H9 (cell line): ENCODE measurements at regions not wholly inside any gene's neighbourhood (a gene's known extent, or its start where the extent isn't known, plus 50 kb on each side); places are given as distances from the start of the nearest gene placed in this dataset.

Source experiments
- DNase-seq: peaks from one replicate; pipeline ENCODE4 v3.0.0-alpha.2; 2017
- H2AFZ ChIP-seq: one replicate; pipeline ENCODE4 v1.6.1; 2013; ENCODE audit warnings: mild to moderate bottlenecking, low read length, control low read depth, moderate library complexity
- H2AK5ac ChIP-seq: 2 replicates; pipeline ENCODE4 v1.6.1; 2013; ENCODE audit warnings: low read length, control low read depth, mixed read lengths; ENCODE audit not compliant: insufficient read length
- H2BK120ac ChIP-seq: one replicate; pipeline ENCODE4 v1.6.1; 2013; ENCODE audit warnings: low read depth, mild to moderate bottlenecking, low read length, control low read depth, inconsistent platforms; ENCODE audit not compliant: poor library complexity, severe bottlenecking
- H2BK12ac ChIP-seq: 2 replicates; pipeline ENCODE4 v1.6.1; 2013; ENCODE audit warnings: low read length, control low read depth, mixed read lengths, low read depth; ENCODE audit not compliant: insufficient read length
- H2BK15ac ChIP-seq: 2 replicates; pipeline ENCODE4 v1.6.1; 2013; ENCODE audit warnings: low read depth, low read length, control low read depth
- H2BK20ac ChIP-seq: one replicate; pipeline ENCODE4 v1.6.1; 2013; ENCODE audit warnings: low read depth, mild to moderate bottlenecking, low read length, control low read depth, inconsistent platforms; ENCODE audit not compliant: poor library complexity, severe bottlenecking
- H2BK5ac ChIP-seq: 2 replicates; pipeline ENCODE4 v1.6.1; 2013; ENCODE audit warnings: low read length, control low read depth, mixed read lengths; ENCODE audit not compliant: insufficient read length
- H3K14ac ChIP-seq: 2 replicates; pipeline ENCODE4 v1.6.1; 2013; ENCODE audit warnings: low read length, control low read depth; ENCODE audit not compliant: insufficient read depth
- H3K18ac ChIP-seq: 2 replicates; pipeline ENCODE4 v1.6.1; 2013; ENCODE audit warnings: low read depth, mild to moderate bottlenecking, mixed read lengths, low read length, control low read depth; ENCODE audit not compliant: insufficient read length
- H3K23ac ChIP-seq: 2 replicates; pipeline ENCODE4 v1.6.1; 2013; ENCODE audit warnings: low read length, control low read depth, mixed read lengths, low read depth; ENCODE audit not compliant: insufficient read length
- H3K23me2 ChIP-seq: 2 replicates; pipeline ENCODE4 v1.6.1; 2013; ENCODE audit warnings: low read depth, mild to moderate bottlenecking, mixed read lengths, low read length, control low read depth; ENCODE audit not compliant: insufficient read length, poor library complexity, severe bottlenecking
- H3K27ac ChIP-seq: 2 replicates; pipeline ENCODE4 v1.5.1; 2013; ENCODE audit warnings: low read length, control low read depth, mixed read lengths, low read depth; ENCODE audit not compliant: insufficient read length
- H3K27me3 ChIP-seq: 2 replicates; pipeline ENCODE4 v1.6.1; 2013; ENCODE audit warnings: low read length, control low read depth, inconsistent platforms; ENCODE audit not compliant: insufficient read depth
- H3K4ac ChIP-seq: 2 replicates; pipeline ENCODE4 v1.6.1; 2013; ENCODE audit warnings: low read depth, mild to moderate bottlenecking, control low read depth, inconsistent platforms, low read length, moderate library complexity
- H3K4me1 ChIP-seq: 2 replicates; pipeline ENCODE4 v1.6.1; 2013; ENCODE audit warnings: low read length, control low read depth, inconsistent platforms; ENCODE audit not compliant: insufficient read depth
- H3K4me2 ChIP-seq: 2 replicates; pipeline ENCODE4 v1.6.1; 2013; ENCODE audit warnings: low read length, control low read depth, mixed read lengths; ENCODE audit not compliant: insufficient read length, insufficient read depth
- H3K56ac ChIP-seq: 2 replicates; pipeline ENCODE4 v1.6.1; 2013; ENCODE audit warnings: low read depth, mild to moderate bottlenecking, mixed read lengths, low read length, control low read depth; ENCODE audit not compliant: insufficient read length
- H3K79me1 ChIP-seq: 2 replicates; pipeline ENCODE4 v1.6.1; 2013; ENCODE audit warnings: low read depth, mild to moderate bottlenecking, moderate library complexity, low read length, control low read depth, inconsistent platforms; ENCODE audit not compliant: insufficient read depth, poor library complexity, severe bottlenecking
- H3K79me2 ChIP-seq: 2 replicates; pipeline ENCODE4 v1.6.1; 2013; ENCODE audit warnings: low read length, control low read depth, inconsistent platforms; ENCODE audit not compliant: insufficient read depth
- H3K9ac ChIP-seq: 2 replicates; pipeline ENCODE4 v1.6.1; 2013; ENCODE audit warnings: low read length, control low read depth, mixed read lengths; ENCODE audit not compliant: insufficient read length; ENCODE audit errors: extremely low read depth
- H3K9me3 ChIP-seq: one replicate; pipeline ENCODE4 v1.6.1; 2013; ENCODE audit warnings: low read depth, low read length, inconsistent platforms; ENCODE audit not compliant: control insufficient read depth
- H3T11ph ChIP-seq: one replicate; pipeline ENCODE4 v1.6.1; 2013; ENCODE audit warnings: mild to moderate bottlenecking, low read length, control low read depth, inconsistent platforms
- H4K20me1 ChIP-seq: one replicate; pipeline ENCODE4 v1.6.1; 2013; ENCODE audit not compliant: control insufficient read depth, insufficient read length, insufficient read depth
- H4K5ac ChIP-seq: 2 replicates; pipeline ENCODE4 v1.6.1; 2013; ENCODE audit warnings: low read depth, mild to moderate bottlenecking, mixed read lengths, low read length, control low read depth; ENCODE audit not compliant: insufficient read length
- H4K8ac ChIP-seq: replicated peaks from 2 replicates; pipeline ENCODE4 v1.6.1; 2013; ENCODE audit warnings: low read length, control low read depth, mixed read lengths, low read depth; ENCODE audit not compliant: insufficient read length
- H4K91ac ChIP-seq: 2 replicates; pipeline ENCODE4 v1.6.1; 2013; ENCODE audit warnings: low read depth, mild to moderate bottlenecking, moderate library complexity, mixed read lengths, low read length, control low read depth; ENCODE audit not compliant: insufficient read length
- H3K27ac Mint-ChIP-seq, 3 experiments: 2 replicates in 2 of 3; 3 replicates in 1 of 3; pipeline ENCODE4 v1.8.0; 2020 to 2021; ENCODE audit warnings: mixed read lengths in 3 of 3, mild to moderate bottlenecking in 1 of 3, moderate library complexity in 1 of 3
- H3K27me3 Mint-ChIP-seq: 2 replicates; pipeline ENCODE4 v1.8.0; 2021; ENCODE audit warnings: low read depth, mild to moderate bottlenecking, moderate library complexity, mixed read lengths
- H3K36me3 Mint-ChIP-seq, 3 experiments: 2 replicates in 2 of 3; 3 replicates in 1 of 3; pipeline ENCODE4 v1.8.0; 2020 to 2021; ENCODE audit warnings: low read depth in 3 of 3, mixed read lengths in 3 of 3; ENCODE audit not compliant: insufficient read depth in 1 of 3
- H3K4me1 Mint-ChIP-seq, 2 experiments: 2 replicates each; pipeline ENCODE4 v1.8.0; 2020; ENCODE audit warnings: mixed read lengths in 2 of 2
- H3K4me3 Mint-ChIP-seq, 2 experiments: 2 replicates in 1 of 2; 3 replicates in 1 of 2; pipeline ENCODE4 v1.8.0; 2020 to 2021; ENCODE audit warnings: mild to moderate bottlenecking in 2 of 2, mixed read lengths in 2 of 2, moderate library complexity in 1 of 2
- H3K9me3 Mint-ChIP-seq, 2 experiments: 2 replicates in 1 of 2; 3 replicates in 1 of 2; pipeline ENCODE4 v1.8.0; 2020; ENCODE audit warnings: mild to moderate bottlenecking in 2 of 2, mixed read lengths in 2 of 2, moderate library complexity in 1 of 2
- WGBS: extraction: QIAGEN DNeasy Blood & Tissue Kit; methylation state at CpG from one replicate; pipeline ENCODE4 v1.1.7; 2013; ENCODE audit warnings: missing lambda C conversion rate, low lambda C conversion rate, mixed read lengths; ENCODE audit not compliant: insufficient read length; ENCODE audit errors: extremely low coverage; 5-methylcytosine and 5-hydroxymethylcytosine counted together
- TF ChIP-seq, protein P1 (sequence below): fragments of 200-600 bp; sonication (generic); conservative IDR thresholded peaks from 3 replicates; pipeline ENCODE4 v1.8.0; 2021; ENCODE audit warnings: antibody characterized with exemption, mild to moderate bottlenecking

- H3K36me3 Mint-ChIP-seq = peaks cover 0 to 2% (median 0%) of the 10 kb centered on the region in 3 experiments; a peak in 1 of 7 replicates
- Histone ChIP-seq H4K5ac (no peak overlapping the region), H3K79me1 (no peaks in the 10 kb centered on the region), H3K4me1 (no peaks in the 10 kb centered on the region), H3K27ac (no peak overlapping the region), H2BK120ac (no peak overlapping the region), H3K79me2 (no peaks in the 10 kb centered on the region), H3K4me2 (no peak overlapping the region), H4K8ac (no peak overlapping the region), H3K27me3 (no peaks in the 10 kb centered on the region), H3K56ac (no peak overlapping the region), H2BK20ac (no peak overlapping the region), H3T11ph (no peak overlapping the region), H3K4ac (no peak overlapping the region), H2AK5ac (no peak overlapping the region), H2AFZ (no peak overlapping the region), H3K9me3 (no peaks in the 10 kb centered on the region), H3K23ac (no peak overlapping the region), H3K23me2 (no peaks in the 10 kb centered on the region), H2BK15ac (no peak overlapping the region), H2BK12ac (no peak overlapping the region), H3K14ac (no peak overlapping the region), H3K18ac (no peak overlapping the region), H3K9ac (no peak overlapping the region), H4K20me1 (no peaks in the 10 kb centered on the region), H2BK5ac (no peak overlapping the region), H4K91ac (no peak overlapping the region)
- H3K9me3 Mint-ChIP-seq = peaks cover 5 to 7% of the 10 kb centered on the region in 2 experiments; a peak in 3 of 5 replicates
- H3K27me3 Mint-ChIP-seq = no peaks in the 10 kb centered on the region
- no CpG with 5 or more reads among the region's 3 CpGs for WGBS
- TF ChIP-seq, protein P1, sequence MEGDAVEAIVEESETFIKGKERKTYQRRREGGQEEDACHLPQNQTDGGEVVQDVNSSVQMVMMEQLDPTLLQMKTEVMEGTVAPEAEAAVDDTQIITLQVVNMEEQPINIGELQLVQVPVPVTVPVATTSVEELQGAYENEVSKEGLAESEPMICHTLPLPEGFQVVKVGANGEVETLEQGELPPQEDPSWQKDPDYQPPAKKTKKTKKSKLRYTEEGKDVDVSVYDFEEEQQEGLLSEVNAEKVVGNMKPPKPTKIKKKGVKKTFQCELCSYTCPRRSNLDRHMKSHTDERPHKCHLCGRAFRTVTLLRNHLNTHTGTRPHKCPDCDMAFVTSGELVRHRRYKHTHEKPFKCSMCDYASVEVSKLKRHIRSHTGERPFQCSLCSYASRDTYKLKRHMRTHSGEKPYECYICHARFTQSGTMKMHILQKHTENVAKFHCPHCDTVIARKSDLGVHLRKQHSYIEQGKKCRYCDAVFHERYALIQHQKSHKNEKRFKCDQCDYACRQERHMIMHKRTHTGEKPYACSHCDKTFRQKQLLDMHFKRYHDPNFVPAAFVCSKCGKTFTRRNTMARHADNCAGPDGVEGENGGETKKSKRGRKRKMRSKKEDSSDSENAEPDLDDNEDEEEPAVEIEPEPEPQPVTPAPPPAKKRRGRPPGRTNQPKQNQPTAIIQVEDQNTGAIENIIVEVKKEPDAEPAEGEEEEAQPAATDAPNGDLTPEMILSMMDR = no peak
- no peak overlapping the region for H3K4me3 Mint-ChIP-seq
- H3K27ac Mint-ChIP-seq = no peak overlapping the region
- DNase-seq = no peak
- H3K4me1 Mint-ChIP-seq = no peaks in the 10 kb centered on the region
These were observed 995.2 kb downstream of the ANKRD7 start for GRCh38 chr7:119219663-119220062.
